HepG2 (cell line): ENCODE measurements at regions not wholly inside any gene's neighbourhood (a gene's known extent, or its start where the extent isn't known, plus 50 kb on each side); places are given as distances from the start of the nearest gene placed in this dataset.

Source experiments
- ATAC-seq: fragments of 200-7000 bp; cut with Tn5 transposase; 3 replicates; pipeline ENCODE4 v1.9.1; 2020; ENCODE audit warnings: mild to moderate bottlenecking, moderate library complexity
- BruUV-seq: library from RNA; stranded (reverse); fragments of 400-500 nt; replicated peaks from 2 replicates; lab custom pipeline; 2021; lab: Mats Ljungman, UMichigan
- CTCF ChIA-PET: fragments of 300-600 bp; formaldehyde crosslinking; extraction: SDS; loops from one replicate; lab custom pipeline; 2021; ENCODE audit warnings: low total read pairs, inconsistent platforms, low intra/inter-chr PET ratio; lab: Yijun Ruan, JAX
- POLR2A ChIA-PET: fragments of 350-600 bp; sonication (Branson Sonifier 250); formaldehyde crosslinking; loops from one replicate; lab custom pipeline; 2020; ENCODE audit warnings: antibody characterized with exemption, inconsistent platforms; lab: Yijun Ruan, JAX
- DNase-seq: peaks from one replicate; pipeline ENCODE4 v3.0.0-alpha.2; 2015; ENCODE audit warnings: low spot score
- FAIRE-seq: peaks from 3 replicates; lab custom pipeline; 2011; peaks lifted over from hg19 to GRCh38; lab: Jason Lieb, UNC
- H2AFZ ChIP-seq: one replicate; pipeline ENCODE4 v1.6.1; 2011; ENCODE audit warnings: low read length, inconsistent platforms
- H3K27ac ChIP-seq: fragments of 300-600 bp; 3 replicates; pipeline ENCODE4 v1.8.0; 2011; ENCODE audit warnings: mixed run types, mild to moderate bottlenecking, mixed read lengths, low read length, inconsistent platforms; ENCODE audit not compliant: insufficient read depth; ENCODE audit errors: extremely low read length
- H3K27me3 ChIP-seq, 2 experiments: fragments of 200-600 bp in 1 of 2; 2 replicates in 1 of 2; 3 replicates in 1 of 2; pipeline versions ENCODE4 v1.6.0 to v1.8.0; 2011; ENCODE audit warnings: low read length in 2 of 2, mild to moderate bottlenecking in 2 of 2, moderate library complexity in 2 of 2, inconsistent platforms in 1 of 2; ENCODE audit not compliant: insufficient read depth in 2 of 2, control insufficient read depth in 1 of 2
- H3K36me3 ChIP-seq, 2 experiments: fragments of 200-600 bp in 1 of 2; replicated peaks in 1 of 2; 2 replicates in 1 of 2; 3 replicates in 1 of 2; pipeline versions ENCODE4 v1.5.1 to v1.8.0; 2011; ENCODE audit warnings: low read length in 2 of 2, inconsistent platforms in 1 of 2; ENCODE audit not compliant: insufficient read depth in 2 of 2, control insufficient read depth in 1 of 2
- H3K4me1 ChIP-seq: 2 replicates; pipeline ENCODE4 v1.5.1; 2012; ENCODE audit warnings: low read length, inconsistent platforms; ENCODE audit not compliant: insufficient read depth
- H3K4me2 ChIP-seq: 2 replicates; pipeline ENCODE4 v1.6.0; 2011; ENCODE audit warnings: low read depth, low read length, inconsistent platforms
- H3K4me3 ChIP-seq, 3 experiments: fragments of 200-600 bp in 1 of 3; sonication (generic), shearing (Covaris generic) in 1 of 3; replicated peaks in 1 of 3; 2 replicates each; pipeline ENCODE4 v1.5.1; 2011 to 2016; ENCODE audit warnings: low read length in 3 of 3, inconsistent platforms in 2 of 3, low read depth in 2 of 3, mild to moderate bottlenecking in 2 of 3, control low read depth in 1 of 3, mixed read lengths in 1 of 3; ENCODE audit not compliant: insufficient read depth in 1 of 3
- H3K79me2 ChIP-seq: one replicate; pipeline ENCODE4 v1.6.1; 2011; ENCODE audit warnings: low read length, inconsistent platforms; ENCODE audit not compliant: insufficient read depth
- H3K9ac ChIP-seq: 2 replicates; pipeline ENCODE4 v1.6.0; 2011; ENCODE audit warnings: mild to moderate bottlenecking, low read depth, low read length, inconsistent platforms; ENCODE audit not compliant: insufficient read depth
- H3K9me3 ChIP-seq: 2 replicates; pipeline ENCODE4 v1.5.1; 2012; ENCODE audit warnings: mild to moderate bottlenecking, low read length
- H4K20me1 ChIP-seq: 2 replicates; pipeline ENCODE4 v1.6.0; 2011; ENCODE audit warnings: inconsistent platforms, mild to moderate bottlenecking, low read length, moderate library complexity; ENCODE audit not compliant: insufficient read depth
- DNMT3B ChIP-seq: conservative IDR thresholded peaks from 2 replicates; pipeline ENCODE4 v1.6.1; 2016; ENCODE audit warnings: missing biosample characterization, control low read depth
- ERF ChIP-seq: IDR thresholded peaks from 2 replicates; pipeline ENCODE4 v1.6.1; 2018; ENCODE audit warnings: missing biosample characterization, missing genetic modification reagents
- NR2C2 ChIP-seq: sonication (generic); formaldehyde crosslinking; IDR thresholded peaks from 2 replicates; pipeline ENCODE4 v1.4.0; 2020; ENCODE audit warnings: missing genetic modification reagents, mild to moderate bottlenecking, moderate library complexity, borderline replicate concordance
- REXO4 ChIP-seq: sonication (generic); formaldehyde crosslinking; IDR thresholded peaks from 2 replicates; pipeline ENCODE4 v1.8.0; 2022; ENCODE audit warnings: missing genetic modification reagents, mild to moderate bottlenecking, borderline replicate concordance
- TMF1 ChIP-seq: sonication (generic); formaldehyde crosslinking; IDR thresholded peaks from 2 replicates; pipeline ENCODE4 v1.8.1; 2022; ENCODE audit warnings: low read depth, missing genetic modification reagents
- XRCC5 ChIP-seq: fragments of 200-400 bp; formaldehyde crosslinking; optimal IDR thresholded peaks from 2 replicates; pipeline ENCODE3; 2017; ENCODE audit warnings: mild to moderate bottlenecking, low read length
- ZNF253 ChIP-seq: sonication (generic); formaldehyde crosslinking; IDR thresholded peaks from 2 replicates; pipeline ENCODE4 v1.8.0; 2022; ENCODE audit warnings: mild to moderate bottlenecking, missing genetic modification reagents, borderline replicate concordance
- ZNF703 ChIP-seq: sonication (generic); formaldehyde crosslinking; IDR thresholded peaks from 2 replicates; pipeline ENCODE4 v1.5.1; 2020; ENCODE audit warnings: missing genetic modification reagents, mild to moderate bottlenecking, moderate library complexity, borderline replicate concordance
- in situ Hi-C: cut with HindIII; loops from 2 replicates; pipeline ENCODE4 v1.10.0; 2017; ENCODE audit warnings: low pct_unique_long_range_greater_than_20kb; ENCODE audit not compliant: extremely low pct_ligation_motif_present
- intact Hi-C: fragments of 100-400 bp; cut with micrococcal nuclease; formaldehyde crosslinking; loops from one replicate; pipeline ENCODE4 v1.10.0; 2022; ENCODE audit not compliant: unreplicated experiment
- TF ChIP-seq, protein P1 (sequence below): sonication (generic); formaldehyde crosslinking; IDR thresholded peaks from 2 replicates; pipeline ENCODE4 v1.5.0; 2020; ENCODE audit warnings: mild to moderate bottlenecking, missing genetic modification reagents, moderate library complexity
- TF ChIP-seq, protein P2 (sequence below): sonication (generic); formaldehyde crosslinking; IDR thresholded peaks from 2 replicates; pipeline ENCODE4 v1.8.0; 2022; ENCODE audit warnings: missing genetic modification reagents, low read depth, mild to moderate bottlenecking, borderline replicate concordance
- TF ChIP-seq, protein P3 (sequence below): sonication (generic); formaldehyde crosslinking; IDR thresholded peaks from 2 replicates; pipeline ENCODE4 v1.4.0; 2020; ENCODE audit warnings: mild to moderate bottlenecking, missing genetic modification reagents, borderline replicate concordance
- TF ChIP-seq, protein P4 (sequence below): conservative IDR thresholded peaks from 2 replicates; pipeline ENCODE4 v1.6.1; 2018; ENCODE audit warnings: missing genetic modification reagents
- TF ChIP-seq, protein P5 (sequence below): sonication (generic); formaldehyde crosslinking; IDR thresholded peaks from 2 replicates; pipeline ENCODE4 v1.5.0; 2020; ENCODE audit warnings: missing genetic modification reagents

DNA sequence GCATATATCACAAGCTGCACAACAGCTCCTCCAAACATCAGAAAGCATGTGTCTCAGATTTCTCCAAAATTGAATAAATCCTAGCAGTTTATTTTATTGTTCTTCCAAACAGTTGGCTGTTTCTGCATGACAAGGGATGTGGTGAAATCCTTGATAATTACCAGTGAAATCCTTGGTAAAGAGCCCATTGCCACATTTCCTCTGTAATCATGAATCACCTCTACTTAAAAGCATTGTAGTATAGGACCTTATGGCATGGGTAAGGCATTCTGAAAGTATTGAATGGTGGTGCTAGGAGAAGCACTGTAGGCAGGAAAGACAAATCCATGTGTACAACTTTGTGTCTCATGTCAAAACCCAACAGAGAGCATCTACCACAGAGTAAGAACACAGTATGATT lies 135.8 kb upstream of the NDST3 start:
- intact Hi-C loops: no loop called here
- no peak for ATAC-seq

More for the DNA sequence above, 135.8 kb upstream of the NDST3 start:
- Histone ChIP-seq H4K20me1 (no peaks in the 10 kb centered on the region), H3K79me2 (no peaks in the 10 kb centered on the region), H3K4me3 (no peak overlapping the region), H3K4me2 (no peak overlapping the region), H3K27me3 (no peaks in the 10 kb centered on the region), H3K9me3 (no peaks in the 10 kb centered on the region), H3K27ac (no peak overlapping the region), H2AFZ (no peak overlapping the region), H3K36me3 (no peaks in the 10 kb centered on the region), H3K4me1 (no peaks in the 10 kb centered on the region), H3K9ac (no peak overlapping the region)
- in situ Hi-C loops: no loop called here
- DNase-seq: no peak
- CTCF ChIA-PET: no interaction called here
- no peak for FAIRE-seq
- POLR2A ChIA-PET: no interaction called here
- TF ChIP-seq XRCC5: no peak
- no peak for TF ChIP-seq DNMT3B (CRISPR knock-in tag)
- TF ChIP-seq ZNF253: no peak
- TF ChIP-seq ZNF703 (CRISPR knock-in tag): no peak
- no peak for TF ChIP-seq REXO4 (CRISPR knock-in tag)
- TF ChIP-seq, protein P1, sequence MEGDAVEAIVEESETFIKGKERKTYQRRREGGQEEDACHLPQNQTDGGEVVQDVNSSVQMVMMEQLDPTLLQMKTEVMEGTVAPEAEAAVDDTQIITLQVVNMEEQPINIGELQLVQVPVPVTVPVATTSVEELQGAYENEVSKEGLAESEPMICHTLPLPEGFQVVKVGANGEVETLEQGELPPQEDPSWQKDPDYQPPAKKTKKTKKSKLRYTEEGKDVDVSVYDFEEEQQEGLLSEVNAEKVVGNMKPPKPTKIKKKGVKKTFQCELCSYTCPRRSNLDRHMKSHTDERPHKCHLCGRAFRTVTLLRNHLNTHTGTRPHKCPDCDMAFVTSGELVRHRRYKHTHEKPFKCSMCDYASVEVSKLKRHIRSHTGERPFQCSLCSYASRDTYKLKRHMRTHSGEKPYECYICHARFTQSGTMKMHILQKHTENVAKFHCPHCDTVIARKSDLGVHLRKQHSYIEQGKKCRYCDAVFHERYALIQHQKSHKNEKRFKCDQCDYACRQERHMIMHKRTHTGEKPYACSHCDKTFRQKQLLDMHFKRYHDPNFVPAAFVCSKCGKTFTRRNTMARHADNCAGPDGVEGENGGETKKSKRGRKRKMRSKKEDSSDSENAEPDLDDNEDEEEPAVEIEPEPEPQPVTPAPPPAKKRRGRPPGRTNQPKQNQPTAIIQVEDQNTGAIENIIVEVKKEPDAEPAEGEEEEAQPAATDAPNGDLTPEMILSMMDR: no peak
- TF ChIP-seq ERF (CRISPR knock-in tag): no peak
- no peak for TF ChIP-seq TMF1 (CRISPR knock-in tag)
- TF ChIP-seq, protein P2, sequence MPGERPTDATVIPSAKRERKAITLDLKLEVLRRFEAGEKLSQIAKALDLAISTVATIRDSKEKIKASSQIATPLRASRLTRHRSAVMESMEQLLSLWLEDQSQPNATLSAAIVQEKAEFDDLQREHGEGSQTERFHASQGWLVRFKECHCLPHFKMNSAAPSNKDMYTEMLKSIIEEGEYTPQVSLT (CRISPR knock-in tag): no peak
- TF ChIP-seq, protein P3, sequence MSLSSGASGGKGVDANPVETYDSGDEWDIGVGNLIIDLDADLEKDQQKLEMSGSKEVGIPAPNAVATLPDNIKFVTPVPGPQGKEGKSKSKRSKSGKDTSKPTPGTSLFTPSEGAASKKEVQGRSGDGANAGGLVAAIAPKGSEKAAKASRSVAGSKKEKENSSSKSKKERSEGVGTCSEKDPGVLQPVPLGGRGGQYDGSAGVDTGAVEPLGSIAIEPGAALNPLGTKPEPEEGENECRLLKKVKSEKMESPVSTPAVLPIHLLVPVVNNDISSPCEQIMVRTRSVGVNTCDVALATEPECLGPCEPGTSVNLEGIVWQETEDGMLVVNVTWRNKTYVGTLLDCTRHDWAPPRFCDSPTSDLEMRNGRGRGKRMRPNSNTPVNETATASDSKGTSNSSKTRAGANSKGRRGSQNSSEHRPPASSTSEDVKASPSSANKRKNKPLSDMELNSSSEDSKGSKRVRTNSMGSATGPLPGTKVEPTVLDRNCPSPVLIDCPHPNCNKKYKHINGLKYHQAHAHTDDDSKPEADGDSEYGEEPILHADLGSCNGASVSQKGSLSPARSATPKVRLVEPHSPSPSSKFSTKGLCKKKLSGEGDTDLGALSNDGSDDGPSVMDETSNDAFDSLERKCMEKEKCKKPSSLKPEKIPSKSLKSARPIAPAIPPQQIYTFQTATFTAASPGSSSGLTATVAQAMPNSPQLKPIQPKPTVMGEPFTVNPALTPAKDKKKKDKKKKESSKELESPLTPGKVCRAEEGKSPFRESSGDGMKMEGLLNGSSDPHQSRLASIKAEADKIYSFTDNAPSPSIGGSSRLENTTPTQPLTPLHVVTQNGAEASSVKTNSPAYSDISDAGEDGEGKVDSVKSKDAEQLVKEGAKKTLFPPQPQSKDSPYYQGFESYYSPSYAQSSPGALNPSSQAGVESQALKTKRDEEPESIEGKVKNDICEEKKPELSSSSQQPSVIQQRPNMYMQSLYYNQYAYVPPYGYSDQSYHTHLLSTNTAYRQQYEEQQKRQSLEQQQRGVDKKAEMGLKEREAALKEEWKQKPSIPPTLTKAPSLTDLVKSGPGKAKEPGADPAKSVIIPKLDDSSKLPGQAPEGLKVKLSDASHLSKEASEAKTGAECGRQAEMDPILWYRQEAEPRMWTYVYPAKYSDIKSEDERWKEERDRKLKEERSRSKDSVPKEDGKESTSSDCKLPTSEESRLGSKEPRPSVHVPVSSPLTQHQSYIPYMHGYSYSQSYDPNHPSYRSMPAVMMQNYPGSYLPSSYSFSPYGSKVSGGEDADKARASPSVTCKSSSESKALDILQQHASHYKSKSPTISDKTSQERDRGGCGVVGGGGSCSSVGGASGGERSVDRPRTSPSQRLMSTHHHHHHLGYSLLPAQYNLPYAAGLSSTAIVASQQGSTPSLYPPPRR (CRISPR knock-in tag): no peak
- TF ChIP-seq, protein P4, sequence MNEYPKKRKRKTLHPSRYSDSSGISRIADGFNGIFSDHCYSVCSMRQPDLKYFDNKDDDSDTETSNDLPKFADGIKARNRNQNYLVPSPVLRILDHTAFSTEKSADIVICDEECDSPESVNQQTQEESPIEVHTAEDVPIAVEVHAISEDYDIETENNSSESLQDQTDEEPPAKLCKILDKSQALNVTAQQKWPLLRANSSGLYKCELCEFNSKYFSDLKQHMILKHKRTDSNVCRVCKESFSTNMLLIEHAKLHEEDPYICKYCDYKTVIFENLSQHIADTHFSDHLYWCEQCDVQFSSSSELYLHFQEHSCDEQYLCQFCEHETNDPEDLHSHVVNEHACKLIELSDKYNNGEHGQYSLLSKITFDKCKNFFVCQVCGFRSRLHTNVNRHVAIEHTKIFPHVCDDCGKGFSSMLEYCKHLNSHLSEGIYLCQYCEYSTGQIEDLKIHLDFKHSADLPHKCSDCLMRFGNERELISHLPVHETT (CRISPR knock-in tag): no peak
- TF ChIP-seq NR2C2 (CRISPR knock-in tag): no peak
- TF ChIP-seq, protein P5, sequence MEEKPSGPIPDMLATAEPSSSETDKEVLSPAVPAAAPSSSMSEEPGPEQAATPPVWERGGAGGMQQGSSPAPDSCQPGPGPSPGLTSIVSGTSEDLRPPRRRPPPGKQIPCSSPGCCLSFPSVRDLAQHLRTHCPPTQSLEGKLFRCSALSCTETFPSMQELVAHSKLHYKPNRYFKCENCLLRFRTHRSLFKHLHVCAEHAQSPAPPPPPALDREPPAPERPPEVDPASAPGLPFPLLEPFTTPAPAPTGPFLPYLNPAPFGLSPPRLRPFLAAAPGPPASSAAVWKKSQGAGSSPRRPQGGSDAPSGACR (CRISPR knock-in tag): no peak
- BruUV-seq: no TSS peak
